ACC112 (cell line): ENCODE measurements at regions not wholly inside any gene's neighbourhood (a gene's known extent, or its start where the extent isn't known, plus 50 kb on each side); places are given as distances from the start of the nearest gene placed in this dataset.

Experiments used
- H2AFZ ChIP-seq: fragments of 200-600 bp; sonication (generic); one replicate; pipeline ENCODE4 v1.6.0; 2017; ENCODE audit warnings: antibody characterized with exemption, low read length; ENCODE audit not compliant: unreplicated experiment
- H3K27ac ChIP-seq: fragments of 200-600 bp; sonication (generic); 2 replicates; pipeline ENCODE4 v1.5.1; 2014; ENCODE audit warnings: low read depth, mild to moderate bottlenecking, antibody characterized with exemption, low read length, moderate library complexity
- H3K27me3 ChIP-seq: fragments of 200-600 bp; sonication (generic); 2 replicates; pipeline ENCODE4 v1.6.1; 2014; ENCODE audit warnings: mild to moderate bottlenecking, antibody characterized with exemption, low read length, moderate library complexity, mixed read lengths; ENCODE audit not compliant: insufficient read depth
- H3K36me3 ChIP-seq: fragments of 200-600 bp; sonication (generic); 2 replicates; pipeline ENCODE4 v1.6.1; 2016; ENCODE audit warnings: mild to moderate bottlenecking, antibody characterized with exemption, low read length, moderate library complexity, mixed read lengths; ENCODE audit not compliant: insufficient read depth
- H3K4me1 ChIP-seq: fragments of 200-600 bp; sonication (generic); one replicate; pipeline ENCODE4 v1.6.1; 2016; ENCODE audit warnings: low read length, mixed read lengths; ENCODE audit not compliant: insufficient read depth, unreplicated experiment, control insufficient read depth
- H3K4me3 ChIP-seq: fragments of 200-600 bp; sonication (generic); 2 replicates; pipeline ENCODE4 v1.5.1; 2014; ENCODE audit warnings: mild to moderate bottlenecking, low read depth, low read length
- H3K79me2 ChIP-seq: fragments of 200-600 bp; sonication (generic); one replicate; pipeline ENCODE4 v1.6.0; 2016; ENCODE audit warnings: low read length; ENCODE audit not compliant: control insufficient read depth, unreplicated experiment, insufficient read depth

- Histone ChIP-seq H3K36me3 (no peaks in the 10 kb centered on the region), H3K27ac (peak overlapping the region; percentile 45; the same call in 1 of the 2 replicates), H3K27me3 (peaks cover 17% of the 10 kb centered on the region), H3K4me1 (peaks cover 7% of the 10 kb centered on the region), H3K4me3 (peak overlapping the region; percentile 77), H2AFZ (peak overlapping the region; percentile 92), H3K79me2 (no peaks in the 10 kb centered on the region)
Measured at GRCh38 chr17:77888242-77889134, 70.0 kb upstream of the TNRC6C start.

DNA sequence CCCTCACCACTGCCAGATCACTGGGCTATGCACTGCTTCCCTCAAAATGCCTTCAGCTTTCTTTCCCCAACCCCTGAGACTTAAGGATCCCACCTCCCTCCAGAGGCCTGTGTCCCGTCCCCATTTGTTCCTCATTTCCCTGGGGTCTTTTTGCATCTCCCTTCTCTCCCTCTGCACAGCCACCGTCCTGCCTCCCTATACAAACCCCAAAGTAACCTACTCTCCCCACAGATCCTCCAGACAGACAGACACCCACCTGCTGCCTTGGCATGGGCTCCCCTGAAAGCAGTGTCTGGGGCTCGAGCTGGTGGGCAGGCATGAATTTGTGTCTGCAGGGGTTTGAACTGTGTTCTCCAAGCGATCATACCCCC lies 69.4 kb upstream of the TNRC6C start:
- Histone ChIP-seq H3K79me2 (no peaks in the 10 kb centered on the region), H2AFZ (no peak overlapping the region), H3K27ac (no peak overlapping the region), H3K4me3 (no peak overlapping the region), H3K4me1 (peaks cover 7% of the 10 kb centered on the region), H3K27me3 (peaks cover 17% of the 10 kb centered on the region), H3K36me3 (no peaks in the 10 kb centered on the region)

- H3K79me2 ChIP-seq, result no peaks in the 10 kb centered on the region
- no peak overlapping the region for H3K27ac ChIP-seq
- H2AFZ ChIP-seq, result no peak overlapping the region
- H3K4me3 ChIP-seq, result no peak overlapping the region
- H3K4me1 ChIP-seq, result peaks cover 7% of the 10 kb centered on the region
- H3K27me3 ChIP-seq, result peaks cover 14% of the 10 kb centered on the region
- H3K36me3 ChIP-seq, result no peaks in the 10 kb centered on the region
Measured at GRCh38 chr17:77889866-77890760, 68.4 kb upstream of the TNRC6C start.

GRCh38 chr17:77890771-77891170 lies 67.7 kb upstream of the TNRC6C start:
- H3K27ac ChIP-seq, result no peak overlapping the region
- H3K79me2 ChIP-seq, result no peaks in the 10 kb centered on the region
- peaks cover 14% of the 10 kb centered on the region for H3K27me3 ChIP-seq
- no peaks in the 10 kb centered on the region for H3K36me3 ChIP-seq
- peaks cover 7% of the 10 kb centered on the region for H3K4me1 ChIP-seq
- no peak overlapping the region for H2AFZ ChIP-seq
- no peak overlapping the region for H3K4me3 ChIP-seq

GRCh38 chr17:77891602-77892001 lies 66.9 kb upstream of the TNRC6C start:
- Histone ChIP-seq H2AFZ (no peak overlapping the region), H3K4me3 (no peak overlapping the region), H3K27ac (no peak overlapping the region), H3K27me3 (peaks cover 14% of the 10 kb centered on the region), H3K36me3 (no peaks in the 10 kb centered on the region), H3K79me2 (no peaks in the 10 kb centered on the region), H3K4me1 (peaks cover 7% of the 10 kb centered on the region)

GRCh38 chr17:77892031-77892430 lies 66.5 kb upstream of the TNRC6C start:
- no peaks in the 10 kb centered on the region for H3K79me2 ChIP-seq
- H3K27ac ChIP-seq, result no peak overlapping the region
- no peak overlapping the region for H3K4me3 ChIP-seq
- no peak overlapping the region for H2AFZ ChIP-seq
- H3K4me1 ChIP-seq, result peaks cover 4% of the 10 kb centered on the region
- peaks cover 11% of the 10 kb centered on the region for H3K27me3 ChIP-seq
- H3K36me3 ChIP-seq, result no peaks in the 10 kb centered on the region

DNA sequence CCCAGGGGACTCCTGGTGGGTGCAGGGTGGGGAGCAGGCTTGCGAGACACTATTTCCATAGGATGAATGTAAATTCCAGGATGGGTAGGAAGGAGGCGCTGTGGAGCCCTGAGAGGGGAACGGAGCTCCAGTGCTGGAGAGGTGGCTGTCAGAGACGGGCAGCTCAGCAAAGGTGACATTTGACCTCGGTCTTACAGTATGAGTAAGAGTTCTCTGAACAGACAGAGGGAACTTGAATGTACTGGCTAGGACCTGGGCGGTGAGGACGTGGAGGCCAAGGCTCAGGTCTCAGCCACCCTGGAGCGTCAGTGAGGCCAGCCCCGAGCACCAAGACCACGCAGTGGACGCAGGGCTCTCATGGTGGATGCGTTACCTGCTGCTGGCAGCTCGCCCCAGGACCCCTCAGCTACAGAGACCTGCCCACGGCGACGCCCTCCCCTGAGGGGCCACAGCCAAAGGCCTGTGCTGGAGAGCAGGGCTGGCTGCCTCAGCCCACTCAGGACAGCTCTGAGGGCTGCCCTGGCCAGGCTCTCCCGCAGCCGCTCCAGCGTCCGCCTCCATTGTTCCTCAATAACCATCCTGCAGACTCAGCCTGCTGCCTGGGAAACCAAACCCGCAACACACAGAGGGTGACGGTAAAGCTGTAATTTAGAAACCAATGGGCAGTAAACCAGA lies 65.9 kb upstream of the TNRC6C start:
- no peak overlapping the region for H2AFZ ChIP-seq
- H3K79me2 ChIP-seq, result no peaks in the 10 kb centered on the region
- H3K27ac ChIP-seq, result no peak overlapping the region
- H3K27me3 ChIP-seq, result peaks cover 12% of the 10 kb centered on the region
- H3K4me3 ChIP-seq, result no peak overlapping the region
- no peaks in the 10 kb centered on the region for H3K36me3 ChIP-seq
- no peaks in the 10 kb centered on the region for H3K4me1 ChIP-seq

GRCh38 chr17:77893144-77894044 lies 65.1 kb upstream of the TNRC6C start:
- Histone ChIP-seq H3K27ac (no peak overlapping the region), H3K4me1 (no peaks in the 10 kb centered on the region), H3K79me2 (no peaks in the 10 kb centered on the region), H3K36me3 (no peaks in the 10 kb centered on the region), H3K27me3 (peaks cover 20% of the 10 kb centered on the region), H2AFZ (no peak overlapping the region), H3K4me3 (no peak overlapping the region)

- no peaks in the 10 kb centered on the region for H3K4me1 ChIP-seq
Measured at GRCh38 chr17:77894126-77894956, 64.2 kb upstream of the TNRC6C start.

More at GRCh38 chr17:77894126-77894956, 64.2 kb upstream of the TNRC6C start:
- Histone ChIP-seq H3K36me3 (no peaks in the 10 kb centered on the region), H3K4me3 (no peak overlapping the region), H3K27ac (no peak overlapping the region), H2AFZ (no peak overlapping the region), H3K79me2 (no peaks in the 10 kb centered on the region), H3K27me3 (peaks cover 25% of the 10 kb centered on the region)
